ENCODE measurements at regions not wholly inside any gene's neighbourhood (a gene's known extent, or its start where the extent isn't known, plus 50 kb on each side); places are given as distances from the start of the nearest gene placed in this dataset.
"Not testable (repeated sequence)": the region's sequence is repeated elsewhere in the genome, so short reads cannot be mapped to it uniquely, and the experiment has no call there.

- no peak for DNase-seq
Observed at GRCh38 chrX:142742581-142742980, 283.1 kb upstream of the SPANXN4 start.

DNA sequence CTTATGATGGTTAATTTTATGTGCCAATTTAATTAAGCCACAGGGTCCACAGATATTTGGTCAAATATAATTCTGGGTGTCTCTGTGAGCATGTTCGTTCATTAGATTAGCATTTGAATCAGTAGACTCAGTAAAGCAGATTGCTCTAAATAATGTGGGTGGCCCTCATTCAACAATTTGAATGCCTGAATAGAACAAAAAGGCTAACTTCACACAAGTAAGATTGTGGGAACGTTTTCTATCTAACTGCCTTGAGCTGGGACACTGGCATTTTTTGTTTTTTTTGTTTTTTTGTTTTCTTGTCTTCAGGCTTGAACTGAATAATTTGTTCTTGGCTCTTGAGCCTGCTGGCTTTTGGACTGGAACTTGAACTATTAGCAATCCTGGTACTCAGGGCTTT lies 292.4 kb upstream of the SPANXN4 start:
- DNase-seq = no peak

- DNase-seq = no peak
Observed at GRCh38 chrX:142711796-142712290, 313.9 kb upstream of the SPANXN4 start.

- no peak for DNase-seq
Observed at GRCh38 chrX:142702749-142703148, 323.0 kb upstream of the SPANXN4 start.

GRCh38 chrX:142688256-142688655 lies 337.5 kb upstream of the SPANXN4 start:
- DNase-seq = no peak

DNA sequence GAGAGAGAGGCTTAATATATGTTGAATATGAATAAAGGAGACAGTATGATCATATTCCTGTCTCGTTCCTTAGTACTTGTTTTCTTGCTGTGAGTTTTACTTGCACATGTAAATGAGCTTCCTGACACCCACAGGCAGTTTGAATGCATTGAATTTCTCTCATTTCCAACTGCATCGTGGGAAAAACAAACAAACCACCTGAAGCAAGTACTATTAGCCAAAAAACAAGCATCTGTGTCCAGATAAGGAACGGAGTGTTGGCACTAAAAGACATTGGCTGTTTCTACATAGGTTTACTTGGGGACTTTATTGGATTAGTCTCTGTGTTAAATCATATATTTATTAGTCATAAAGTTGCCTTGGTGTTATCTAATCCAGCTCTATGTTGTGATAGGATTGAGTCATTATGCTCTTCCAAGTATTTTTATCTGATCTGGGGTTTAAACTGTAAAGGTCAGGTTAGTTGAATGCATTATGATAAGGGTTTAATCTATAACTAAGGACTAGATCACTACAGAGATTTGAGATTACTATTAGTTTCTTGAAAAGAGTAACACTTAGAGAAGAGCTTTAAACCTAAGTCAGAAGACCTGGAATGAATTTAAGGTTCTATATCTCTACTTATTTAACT lies 339.0 kb upstream of the SPANXN4 start:
- no peak for DNase-seq

DNA sequence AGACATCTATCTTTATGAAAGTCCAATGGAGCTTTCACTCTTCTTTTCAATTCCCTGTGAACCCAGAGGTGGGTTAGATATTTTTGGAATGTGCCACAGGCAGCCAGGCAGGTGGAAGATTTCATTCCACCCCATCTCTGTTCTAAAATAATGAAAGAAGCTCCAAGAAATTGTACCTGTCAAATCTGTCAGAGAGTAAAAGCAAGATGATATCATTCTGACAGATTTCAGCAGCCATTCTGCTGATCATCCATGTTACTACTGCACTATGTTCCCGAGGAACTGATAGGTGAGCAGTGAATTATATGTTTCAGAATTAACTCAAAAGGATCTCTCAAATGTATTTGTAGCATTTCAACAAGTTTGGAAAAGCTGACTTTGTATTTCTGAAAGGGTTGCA lies 339.5 kb upstream of the SPANXN4 start:
- no peak for DNase-seq

DNA sequence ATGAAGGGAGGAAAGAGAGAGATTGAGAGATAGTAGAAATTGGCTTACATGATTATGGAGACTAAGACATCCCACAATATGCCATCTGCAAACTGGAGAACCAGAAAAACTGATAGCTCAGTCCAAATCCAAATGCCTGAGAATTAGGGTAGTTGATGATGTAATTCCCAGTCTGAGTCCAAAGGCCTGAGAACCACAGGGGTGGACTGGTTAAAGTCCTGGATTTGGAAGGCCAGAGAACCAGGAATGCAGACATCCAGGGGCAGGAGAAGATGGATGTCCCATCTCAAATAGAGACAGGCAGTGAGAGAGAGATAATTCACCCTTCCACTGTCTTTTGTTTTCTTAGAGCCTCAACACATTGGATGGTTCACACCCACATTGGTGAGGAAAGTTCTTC lies 345.7 kb upstream of the SPANXN4 start:
- no peak for DNase-seq

- DNase-seq = no peak
Observed at GRCh38 chrX:142671036-142671435, 354.7 kb upstream of the SPANXN4 start.

DNA sequence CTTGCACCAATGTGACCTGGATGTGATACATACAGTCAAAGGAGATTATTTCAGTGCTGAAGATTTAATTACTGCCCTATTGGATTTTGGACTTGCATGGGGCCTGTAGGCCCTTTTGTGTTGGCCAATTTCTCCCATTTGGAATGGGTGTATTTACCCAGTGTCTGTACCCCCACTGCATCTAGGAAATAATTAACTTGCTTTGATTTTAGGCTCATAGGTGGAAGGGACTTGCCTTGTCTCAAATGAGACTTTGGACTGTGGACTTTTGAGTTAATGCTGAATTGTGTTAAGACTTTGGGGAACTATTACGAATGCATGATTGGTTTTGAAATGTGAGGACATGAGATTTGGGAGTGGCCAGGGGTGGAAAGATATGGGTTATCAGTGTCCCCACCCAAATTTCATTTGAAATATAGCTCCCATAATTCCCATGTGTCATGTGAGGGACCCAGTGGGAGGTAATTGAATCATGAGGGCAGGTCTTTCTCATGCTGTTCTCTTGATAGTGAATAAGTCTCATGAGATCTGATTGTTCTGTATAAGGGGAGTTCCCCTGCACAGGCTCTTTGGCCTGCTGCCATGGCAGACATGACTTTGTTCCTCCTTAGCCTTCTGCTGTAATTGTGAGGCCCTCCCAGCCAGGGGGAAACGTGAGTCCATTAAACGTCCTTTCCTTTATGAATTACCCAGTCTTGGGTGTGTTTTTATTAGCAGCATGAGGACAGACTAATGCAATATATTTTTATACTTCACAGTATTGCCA lies 362.2 kb upstream of the SPANXN4 start:
- DNase-seq = no peak

DNA sequence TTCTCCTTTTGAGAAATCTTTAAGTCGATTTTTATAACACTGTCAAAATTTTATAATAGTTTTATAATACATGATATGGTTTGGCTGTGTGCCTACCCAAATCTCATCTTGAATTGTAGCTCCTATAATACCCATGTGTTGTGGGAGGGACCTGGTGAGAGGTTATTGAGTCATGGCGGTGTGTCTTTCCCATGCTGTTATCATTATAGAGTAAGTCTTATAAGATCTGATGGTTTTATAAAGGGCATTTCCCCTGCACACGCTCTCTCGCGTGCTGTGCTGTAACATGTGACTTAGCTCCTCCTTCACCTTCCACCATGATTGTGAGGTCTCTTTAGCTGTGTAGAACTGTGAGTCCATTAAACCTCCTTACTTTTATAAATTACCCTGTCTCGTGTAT lies 364.0 kb upstream of the SPANXN4 start:
- no peak for DNase-seq

DNA sequence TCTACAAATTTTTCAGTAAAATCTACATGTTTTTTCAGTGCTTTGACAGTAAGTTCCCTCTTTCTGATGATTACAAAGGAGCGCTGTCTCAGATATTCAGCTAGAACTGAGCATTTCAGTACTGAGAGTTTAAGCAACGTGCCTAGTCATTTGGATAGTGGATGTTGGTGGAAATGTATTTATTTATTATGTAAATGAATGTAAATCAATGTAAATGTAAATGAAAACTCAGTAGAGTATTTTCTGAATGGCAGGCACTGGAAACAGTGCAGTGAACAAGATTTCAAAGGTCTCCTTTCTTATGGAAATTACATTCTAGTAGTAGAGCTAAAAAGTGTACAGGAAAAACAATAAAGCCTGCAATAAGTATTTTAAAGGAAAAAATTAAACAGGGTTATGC lies 370.2 kb upstream of the SPANXN4 start:
- DNase-seq = no peak

GRCh38 chrX:142637206-142637605 lies 388.5 kb upstream of the SPANXN4 start:
- peak; percentile 79 for DNase-seq

GRCh38 chrX:142616636-142617035 lies 409.1 kb upstream of the SPANXN4 start:
- DNase-seq = no peak

DNA sequence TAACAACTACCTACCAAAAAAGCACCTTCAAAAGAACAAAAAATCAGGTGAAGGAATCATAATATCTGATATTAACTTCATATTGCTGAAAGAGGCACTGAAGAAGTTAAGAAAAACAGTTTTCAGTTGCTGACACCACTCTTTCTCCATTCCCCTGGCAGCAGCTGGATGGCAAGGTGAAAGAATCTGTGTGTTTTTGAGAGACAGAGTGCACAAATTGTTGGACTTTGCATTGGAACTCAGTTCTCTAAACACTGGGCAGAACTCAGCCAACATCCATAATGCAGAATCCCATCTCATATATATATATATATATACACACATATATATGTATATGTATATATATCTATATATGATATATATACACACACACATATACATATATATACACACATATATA lies 408.3 kb upstream of the MAGEC2 start:
- no peak for DNase-seq

GRCh38 chrX:142606629-142607028 lies 401.5 kb upstream of the MAGEC2 start:
- DNase-seq = not testable (repeated sequence)

- no peak for DNase-seq
Observed at GRCh38 chrX:142601792-142602191, 396.7 kb upstream of the MAGEC2 start.

DNA sequence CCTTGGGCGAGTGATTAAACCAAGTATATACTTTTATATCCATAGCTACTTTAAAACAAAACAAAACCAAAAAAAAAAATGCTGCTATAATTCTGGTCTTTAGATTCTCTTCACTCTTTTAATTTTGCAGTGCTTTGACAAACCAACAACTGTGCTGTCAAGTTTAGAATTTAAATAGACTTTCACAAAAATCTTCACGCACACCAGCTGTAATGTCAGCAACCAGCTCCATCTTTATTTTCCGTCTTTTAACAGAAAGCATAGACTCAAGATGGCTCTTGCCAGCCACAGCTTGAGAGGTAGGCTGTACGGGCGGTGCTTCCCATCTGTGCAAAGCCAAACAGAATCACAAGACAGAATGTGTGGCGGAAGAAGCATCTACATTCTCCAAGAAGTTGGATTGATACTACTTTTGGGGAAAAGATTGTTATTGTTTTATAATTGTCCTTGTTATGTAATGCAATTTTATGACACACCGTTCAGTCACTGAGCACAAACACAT lies 388.3 kb upstream of the MAGEC2 start:
- DNase-seq = no peak

GRCh38 chrX:142576615-142577014 lies 371.5 kb upstream of the MAGEC2 start:
- DNase-seq = no peak

- no peak for DNase-seq
Observed at GRCh38 chrX:142549923-142550322, 344.8 kb upstream of the MAGEC2 start.

GRCh38 chrX:142505839-142506238 lies 300.7 kb upstream of the MAGEC2 start:
- DNase-seq = no peak

DNA sequence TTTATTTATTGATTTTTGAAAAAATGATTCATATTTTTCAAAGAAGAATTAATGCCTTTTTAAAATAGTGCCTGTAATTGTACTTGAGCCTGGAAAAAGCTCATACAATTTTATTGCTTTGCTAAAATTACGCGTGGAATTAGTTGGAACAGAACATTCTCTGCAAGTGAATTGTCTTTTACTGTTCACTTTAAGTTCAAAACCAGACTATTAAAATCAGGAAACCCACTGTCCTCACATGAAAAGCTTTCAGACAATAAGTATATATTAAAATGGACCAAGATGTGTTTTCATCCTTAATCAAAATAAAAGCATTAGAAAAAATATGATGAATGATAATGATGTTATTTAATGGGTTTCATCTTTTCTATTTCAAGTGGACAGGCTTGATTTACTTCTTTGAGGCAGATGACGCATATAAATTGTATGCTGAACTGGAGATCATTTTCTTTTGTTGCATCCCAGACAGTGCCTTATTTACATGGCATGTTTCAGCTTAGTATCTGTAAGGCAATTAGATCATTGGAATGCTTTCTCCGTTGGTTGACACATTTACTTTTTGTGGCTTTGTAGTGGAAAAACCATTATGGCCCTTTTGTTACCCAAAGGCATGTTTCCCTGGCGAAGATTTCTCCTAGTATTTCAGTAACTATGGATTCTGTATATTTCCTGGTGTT lies 299.0 kb upstream of the MAGEC2 start:
- DNase-seq = no peak

DNA sequence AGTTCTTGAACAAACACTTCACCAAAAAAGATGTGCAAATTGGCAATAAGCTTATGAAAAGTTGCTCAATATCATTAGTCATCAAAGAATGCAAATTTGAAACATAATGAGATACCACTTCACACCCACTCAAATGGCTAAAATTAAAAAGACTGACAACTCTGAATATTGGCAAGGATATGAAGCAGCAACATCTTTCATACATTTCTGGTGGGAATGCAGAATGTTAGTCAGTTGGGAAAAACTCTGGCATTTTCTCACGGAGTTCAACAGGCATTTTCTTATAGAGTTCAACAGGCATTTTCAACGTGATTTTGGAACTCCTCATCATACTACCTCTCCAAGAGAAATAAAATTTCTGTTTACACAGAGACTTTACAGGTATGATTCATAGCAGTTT lies 297.4 kb upstream of the MAGEC2 start:
- no peak for DNase-seq

- no peak for DNase-seq
Observed at GRCh38 chrX:142499992-142500391, 294.9 kb upstream of the MAGEC2 start.
